ACC112 (cell line): ENCODE measurements at regions not wholly inside any gene's neighbourhood (a gene's known extent, or its start where the extent isn't known, plus 50 kb on each side); places are given as distances from the start of the nearest gene placed in this dataset.
"Not testable (repeated sequence)": the region's sequence is repeated elsewhere in the genome, so short reads cannot be mapped to it uniquely, and the experiment has no call there.

Source experiments
- H2AFZ ChIP-seq: fragments of 200-600 bp; sonication (generic); one replicate; pipeline ENCODE4 v1.6.0; 2017; ENCODE audit warnings: antibody characterized with exemption, low read length; ENCODE audit not compliant: unreplicated experiment
- H3K27ac ChIP-seq: fragments of 200-600 bp; sonication (generic); 2 replicates; pipeline ENCODE4 v1.5.1; 2014; ENCODE audit warnings: low read depth, mild to moderate bottlenecking, antibody characterized with exemption, low read length, moderate library complexity
- H3K27me3 ChIP-seq: fragments of 200-600 bp; sonication (generic); 2 replicates; pipeline ENCODE4 v1.6.1; 2014; ENCODE audit warnings: mild to moderate bottlenecking, antibody characterized with exemption, low read length, moderate library complexity, mixed read lengths; ENCODE audit not compliant: insufficient read depth
- H3K36me3 ChIP-seq: fragments of 200-600 bp; sonication (generic); 2 replicates; pipeline ENCODE4 v1.6.1; 2016; ENCODE audit warnings: mild to moderate bottlenecking, antibody characterized with exemption, low read length, moderate library complexity, mixed read lengths; ENCODE audit not compliant: insufficient read depth
- H3K4me1 ChIP-seq: fragments of 200-600 bp; sonication (generic); one replicate; pipeline ENCODE4 v1.6.1; 2016; ENCODE audit warnings: low read length, mixed read lengths; ENCODE audit not compliant: insufficient read depth, unreplicated experiment, control insufficient read depth
- H3K4me3 ChIP-seq: fragments of 200-600 bp; sonication (generic); 2 replicates; pipeline ENCODE4 v1.5.1; 2014; ENCODE audit warnings: mild to moderate bottlenecking, low read depth, low read length
- H3K79me2 ChIP-seq: fragments of 200-600 bp; sonication (generic); one replicate; pipeline ENCODE4 v1.6.0; 2016; ENCODE audit warnings: low read length; ENCODE audit not compliant: control insufficient read depth, unreplicated experiment, insufficient read depth

DNA sequence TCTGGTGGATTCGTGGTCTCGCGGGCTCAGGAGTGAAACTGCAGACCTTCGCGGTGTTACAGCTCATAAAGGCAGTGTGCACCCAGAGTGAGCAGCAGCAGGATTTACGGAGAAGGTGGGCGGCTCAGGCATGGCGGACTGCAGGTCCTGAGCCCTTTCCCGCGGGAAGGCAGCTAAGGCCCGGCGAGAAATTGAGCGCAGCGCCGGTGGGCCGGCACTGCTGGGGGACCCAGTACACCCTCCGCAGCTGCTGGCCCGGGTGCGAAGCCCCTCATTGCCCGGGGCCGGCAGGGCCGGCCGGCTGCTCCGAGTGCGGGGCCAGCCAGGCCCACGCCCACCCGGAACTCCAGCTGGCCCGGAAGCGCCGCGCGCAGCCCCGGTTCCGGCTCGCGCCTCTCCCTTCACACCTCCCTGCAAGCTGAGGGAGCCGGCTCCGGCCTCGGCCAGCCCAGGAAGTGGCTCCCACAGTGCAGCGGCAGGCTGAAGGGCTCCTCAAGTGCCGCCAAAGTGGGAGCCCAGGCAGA lies 1456.2 kb upstream of the GBE1 start:
- not testable (repeated sequence) for H3K27ac ChIP-seq, H2AFZ ChIP-seq, H3K4me1 ChIP-seq, H3K4me3 ChIP-seq, H3K27me3 ChIP-seq, H3K79me2 ChIP-seq, H3K36me3 ChIP-seq

DNA sequence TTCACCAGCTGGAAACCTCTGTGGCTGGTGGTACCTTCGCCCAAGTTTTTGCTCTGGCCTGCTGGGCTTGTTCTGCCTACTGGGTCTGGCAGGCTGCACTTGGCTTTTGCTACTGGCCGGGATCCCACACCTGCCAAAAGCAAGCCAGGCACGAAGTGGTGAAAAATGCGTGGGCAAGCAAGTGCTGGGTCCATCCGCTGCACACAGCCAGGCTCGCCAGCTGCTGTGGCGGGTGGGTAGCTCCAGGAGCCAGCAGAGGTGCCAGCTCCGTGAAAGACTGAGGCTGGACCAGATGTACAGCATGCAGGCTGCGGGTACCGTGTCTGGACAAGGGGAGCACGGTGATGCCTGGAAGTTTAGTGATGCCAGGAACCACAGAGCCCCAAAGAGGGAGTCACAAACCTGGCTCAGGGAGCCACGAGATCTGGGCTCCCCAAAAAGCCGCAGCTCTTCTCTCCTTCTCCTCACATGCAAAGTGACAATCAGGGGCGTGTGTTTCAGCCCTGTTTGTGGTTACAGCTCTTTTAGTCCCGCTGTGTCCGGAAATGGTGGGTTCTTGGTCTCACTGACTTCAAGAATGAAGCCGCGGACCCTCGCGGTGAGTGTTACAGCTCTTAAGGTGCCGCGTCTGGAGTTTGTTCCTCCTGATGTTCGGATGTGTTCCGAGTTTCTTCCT lies 1455.6 kb upstream of the GBE1 start:
- Histone ChIP-seq H3K27ac (no peak overlapping the region), H3K4me3 (no peak overlapping the region), H2AFZ (no peak overlapping the region), H3K79me2 (no peaks in the 10 kb centered on the region), H3K36me3 (no peaks in the 10 kb centered on the region), H3K27me3 (no peaks in the 10 kb centered on the region), H3K4me1 (no peaks in the 10 kb centered on the region)

DNA sequence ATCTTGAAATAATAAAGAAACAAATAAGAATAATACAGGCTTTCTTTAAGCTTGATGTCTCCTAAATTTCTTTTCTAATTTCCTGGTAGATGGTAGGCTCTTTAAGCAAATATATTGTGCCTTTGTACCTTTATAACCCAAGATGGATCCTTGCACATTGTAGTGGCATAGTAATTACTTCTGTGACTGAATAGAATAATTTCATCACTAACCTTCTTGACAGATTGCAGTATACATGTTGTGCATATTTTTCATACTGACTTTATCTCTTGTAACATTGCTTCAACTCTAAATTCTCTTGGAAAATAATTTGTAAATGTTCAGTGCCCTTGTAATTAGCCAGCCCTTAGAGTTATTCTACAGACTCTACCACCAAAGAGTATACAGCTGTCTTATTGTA lies 1433.8 kb upstream of the GBE1 start:
- Histone ChIP-seq H3K36me3 (no peaks in the 10 kb centered on the region), H2AFZ (no peak overlapping the region), H3K27me3 (no peaks in the 10 kb centered on the region), H3K4me3 (no peak overlapping the region), H3K79me2 (no peaks in the 10 kb centered on the region), H3K4me1 (no peaks in the 10 kb centered on the region), H3K27ac (no peak overlapping the region)

DNA sequence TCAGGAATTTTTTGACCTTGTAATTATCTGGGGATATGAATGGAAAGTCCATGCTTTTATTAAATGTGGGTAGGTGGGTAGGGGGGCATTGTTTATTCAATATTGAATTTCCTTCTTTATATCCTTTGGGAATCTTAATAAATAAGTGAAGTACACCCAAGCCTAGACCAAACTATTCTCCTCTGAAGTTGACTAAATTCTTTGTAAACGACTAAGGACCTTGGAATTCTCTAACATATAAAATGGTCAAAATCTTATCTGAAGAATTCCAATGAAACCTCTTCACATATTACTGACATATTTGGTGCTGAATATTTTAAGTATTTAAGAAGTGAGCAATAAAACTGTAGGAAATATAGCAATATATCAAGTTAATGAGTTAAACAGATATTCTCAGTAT lies 1432.1 kb upstream of the GBE1 start:
- Histone ChIP-seq H3K36me3 (no peaks in the 10 kb centered on the region), H3K4me1 (no peaks in the 10 kb centered on the region), H2AFZ (no peak overlapping the region), H3K79me2 (no peaks in the 10 kb centered on the region), H3K4me3 (no peak overlapping the region), H3K27ac (no peak overlapping the region), H3K27me3 (no peaks in the 10 kb centered on the region)

GRCh38 chr3:83189634-83190033 lies 1428.2 kb upstream of the GBE1 start:
- no peaks in the 10 kb centered on the region for H3K36me3 ChIP-seq
- no peaks in the 10 kb centered on the region for H3K27me3 ChIP-seq
- H3K4me3 ChIP-seq: no peak overlapping the region
- H3K27ac ChIP-seq: no peak overlapping the region
- H3K79me2 ChIP-seq: no peaks in the 10 kb centered on the region
- no peaks in the 10 kb centered on the region for H3K4me1 ChIP-seq
- no peak overlapping the region for H2AFZ ChIP-seq

DNA sequence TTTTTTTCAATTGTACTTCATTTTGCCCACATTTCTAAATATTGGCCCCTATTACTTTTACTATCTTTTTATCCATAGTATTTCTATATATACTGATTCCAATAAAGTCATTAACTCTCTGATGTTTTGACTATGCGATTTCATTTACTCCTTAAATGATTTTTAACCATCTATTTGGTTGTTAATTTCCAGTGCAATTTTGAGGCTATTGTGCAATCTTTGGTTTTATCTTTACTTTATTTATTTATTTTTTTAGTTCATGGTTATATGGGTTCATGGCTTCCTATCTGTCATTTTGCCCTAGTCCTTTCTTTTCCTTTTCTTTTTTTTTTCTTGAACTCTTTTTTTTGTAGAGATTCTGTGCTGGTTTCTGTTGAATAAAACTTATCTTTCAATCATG lies 1408.0 kb upstream of the GBE1 start:
- Histone ChIP-seq H3K27ac (no peak overlapping the region), H2AFZ (no peak overlapping the region), H3K4me1 (no peaks in the 10 kb centered on the region), H3K27me3 (no peaks in the 10 kb centered on the region), H3K79me2 (no peaks in the 10 kb centered on the region), H3K36me3 (no peaks in the 10 kb centered on the region), H3K4me3 (no peak overlapping the region)

DNA sequence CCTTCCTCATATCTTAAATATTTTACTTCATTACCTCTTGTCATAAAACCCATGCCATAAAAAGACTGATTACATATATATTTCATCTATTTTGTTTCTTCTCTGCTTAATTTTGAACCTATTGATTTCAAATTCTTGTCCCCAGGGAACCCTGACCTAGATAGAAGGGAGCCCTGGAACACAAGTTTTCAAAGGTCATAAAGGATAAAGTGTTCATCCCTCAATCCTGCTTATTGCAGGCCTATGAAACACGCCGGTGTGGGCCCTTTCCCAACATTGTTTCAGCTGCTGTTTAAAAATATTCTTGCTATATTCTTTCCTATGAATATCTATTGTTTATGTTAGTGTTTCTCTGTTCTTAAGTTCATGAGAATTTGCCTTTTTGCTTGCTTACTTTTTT lies 1389.5 kb upstream of the GBE1 start:
- Histone ChIP-seq H3K27me3 (no peaks in the 10 kb centered on the region), H3K4me1 (no peaks in the 10 kb centered on the region), H2AFZ (no peak overlapping the region), H3K27ac (no peak overlapping the region), H3K36me3 (no peaks in the 10 kb centered on the region), H3K4me3 (no peak overlapping the region), H3K79me2 (no peaks in the 10 kb centered on the region)

DNA sequence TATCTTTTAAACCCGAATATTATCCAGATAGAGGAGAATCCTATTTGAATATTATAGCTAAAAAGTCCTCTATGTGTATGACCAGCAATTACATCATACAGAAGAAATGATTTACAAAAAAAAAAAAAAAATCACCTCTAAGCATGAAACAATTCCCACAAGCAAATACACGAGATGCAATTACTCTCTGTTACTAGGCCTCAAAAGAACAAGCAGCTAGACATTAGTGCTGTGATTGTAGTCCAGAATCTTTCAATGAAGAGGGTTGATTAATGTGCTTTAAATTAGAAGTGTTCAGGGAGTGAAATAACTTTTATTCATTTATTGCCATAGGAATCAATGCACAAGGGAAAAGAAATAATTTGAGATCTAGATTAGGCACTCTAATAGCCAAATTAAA lies 1379.5 kb upstream of the GBE1 start:
- H3K27me3 ChIP-seq: no peaks in the 10 kb centered on the region
- H3K79me2 ChIP-seq: no peaks in the 10 kb centered on the region
- no peak overlapping the region for H3K4me3 ChIP-seq
- H3K36me3 ChIP-seq: no peaks in the 10 kb centered on the region
- no peaks in the 10 kb centered on the region for H3K4me1 ChIP-seq
- no peak overlapping the region for H3K27ac ChIP-seq
- H2AFZ ChIP-seq: no peak overlapping the region

GRCh38 chr3:83131236-83131635 lies 1369.8 kb upstream of the GBE1 start:
- Histone ChIP-seq H3K27ac (no peak overlapping the region), H3K36me3 (no peaks in the 10 kb centered on the region), H3K4me3 (no peak overlapping the region), H3K27me3 (no peaks in the 10 kb centered on the region), H3K79me2 (no peaks in the 10 kb centered on the region), H3K4me1 (no peaks in the 10 kb centered on the region), H2AFZ (no peak overlapping the region)

- Histone ChIP-seq H3K4me1 (no peaks in the 10 kb centered on the region), H3K4me3 (no peak overlapping the region), H3K79me2 (no peaks in the 10 kb centered on the region), H3K36me3 (no peaks in the 10 kb centered on the region), H2AFZ (no peak overlapping the region), H3K27me3 (no peaks in the 10 kb centered on the region), H3K27ac (no peak overlapping the region)
These were observed 1361.4 kb upstream of the GBE1 start for GRCh38 chr3:83122774-83123350.

DNA sequence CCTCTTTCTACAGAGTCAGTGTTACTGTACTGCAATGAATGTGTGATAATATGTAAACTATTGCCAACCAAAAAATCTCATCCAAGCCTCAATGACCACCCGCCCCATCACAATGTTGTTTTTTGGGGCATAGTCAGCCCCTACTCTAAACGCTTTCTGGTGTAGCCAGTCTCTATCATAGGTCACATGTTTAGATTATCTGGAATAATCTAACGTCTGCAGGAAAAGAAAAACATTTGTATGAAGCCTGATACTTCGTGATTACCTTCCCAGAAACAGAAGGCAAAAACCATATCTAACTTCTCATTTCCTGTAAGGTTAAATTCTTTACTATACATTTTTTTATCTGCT lies 1331.8 kb upstream of the GBE1 start:
- Histone ChIP-seq H3K4me3 (no peak overlapping the region), H3K27ac (no peak overlapping the region), H3K79me2 (no peaks in the 10 kb centered on the region), H3K4me1 (no peaks in the 10 kb centered on the region), H3K27me3 (no peaks in the 10 kb centered on the region), H2AFZ (no peak overlapping the region), H3K36me3 (no peaks in the 10 kb centered on the region)
